ENCODE measurements at regions not wholly inside any gene's neighbourhood (a gene's known extent, or its start where the extent isn't known, plus 50 kb on each side); places are given as distances from the start of the nearest gene placed in this dataset.

GRCh38 chr1:61627365-61627764 lies 97.6 kb downstream of the TM2D1 start:
- Histone ChIP-seq H3K36me3 (ENCODE audit: insufficient read depth, low read depth, low read length) (no peaks in the 10 kb centered on the region), H3K9me3 (ENCODE audit: insufficient read depth, low read depth, low read length) (no peaks in the 10 kb centered on the region), H3K4me3 (ENCODE audit: low read length) (no peak overlapping the region), H3K27me3 (ENCODE audit: insufficient read depth, low read length) (no peaks in the 10 kb centered on the region), H3K9ac (ENCODE audit: low read depth, low read length) (no peak overlapping the region), H3K4me1 (ENCODE audit: insufficient read depth, low read length) (no peaks in the 10 kb centered on the region), H3K27ac (ENCODE audit: low read length) (no peak overlapping the region)

- Histone ChIP-seq H3K4me1 (ENCODE audit: insufficient read depth, low read length) (no peaks in the 10 kb centered on the region), H3K27ac (ENCODE audit: low read length) (no peak overlapping the region), H3K27me3 (ENCODE audit: insufficient read depth, low read length) (no peaks in the 10 kb centered on the region), H3K9me3 (ENCODE audit: insufficient read depth, low read depth, low read length) (no peaks in the 10 kb centered on the region), H3K4me3 (ENCODE audit: low read length) (no peak overlapping the region), H3K36me3 (ENCODE audit: insufficient read depth, low read depth, low read length) (no peaks in the 10 kb centered on the region), H3K9ac (ENCODE audit: low read depth, low read length) (no peak overlapping the region)
Measured at GRCh38 chr1:61626816-61627215, 98.1 kb downstream of the TM2D1 start.

GRCh38 chr1:61623852-61624251 lies 101.1 kb downstream of the TM2D1 start:
- Histone ChIP-seq H3K27me3 (ENCODE audit: insufficient read depth, low read length) (no peaks in the 10 kb centered on the region), H3K9me3 (ENCODE audit: insufficient read depth, low read depth, low read length) (no peaks in the 10 kb centered on the region), H3K4me3 (ENCODE audit: low read length) (no peak overlapping the region)

GRCh38 chr1:61620536-61620935 lies 104.4 kb downstream of the TM2D1 start:
- H3K27me3 ChIP-seq (ENCODE audit: insufficient read depth, low read length): no peaks in the 10 kb centered on the region
- no peak overlapping the region for H3K9ac ChIP-seq (ENCODE audit: low read depth, low read length)
- H3K4me1 ChIP-seq (ENCODE audit: insufficient read depth, low read length): peaks cover 4% of the 10 kb centered on the region; the same call in 1 of the 2 replicates
- no peak overlapping the region for H3K4me3 ChIP-seq (ENCODE audit: low read length)
- H3K27ac ChIP-seq (ENCODE audit: low read length): no peak overlapping the region
- H3K36me3 ChIP-seq (ENCODE audit: insufficient read depth, low read depth, low read length): no peaks in the 10 kb centered on the region
- H3K9me3 ChIP-seq (ENCODE audit: insufficient read depth, low read depth, low read length): no peaks in the 10 kb centered on the region

More at GRCh38 chr1:61623852-61624251, 101.1 kb downstream of the TM2D1 start:
- Histone ChIP-seq H3K27ac (ENCODE audit: low read length) (no peak overlapping the region), H3K36me3 (ENCODE audit: insufficient read depth, low read depth, low read length) (no peaks in the 10 kb centered on the region), H3K9ac (ENCODE audit: low read depth, low read length) (no peak overlapping the region), H3K4me1 (ENCODE audit: insufficient read depth, low read length) (no peaks in the 10 kb centered on the region)

GRCh38 chr1:61618755-61619154 lies 106.2 kb downstream of the TM2D1 start:
- no peaks in the 10 kb centered on the region for H3K36me3 ChIP-seq (ENCODE audit: insufficient read depth, low read depth, low read length)
- H3K27ac ChIP-seq (ENCODE audit: low read length): no peak overlapping the region

GRCh38 chr1:61618193-61618592 lies 106.7 kb downstream of the TM2D1 start:
- peaks cover 4% of the 10 kb centered on the region; the same call in 1 of the 2 replicates for H3K4me1 ChIP-seq (ENCODE audit: insufficient read depth, low read length)
- no peak overlapping the region for H3K27ac ChIP-seq (ENCODE audit: low read length)
- H3K36me3 ChIP-seq (ENCODE audit: insufficient read depth, low read depth, low read length): no peaks in the 10 kb centered on the region
- H3K9me3 ChIP-seq (ENCODE audit: insufficient read depth, low read depth, low read length): no peaks in the 10 kb centered on the region
- no peaks in the 10 kb centered on the region for H3K27me3 ChIP-seq (ENCODE audit: insufficient read depth, low read length)
- H3K4me3 ChIP-seq (ENCODE audit: low read length): no peak overlapping the region
- H3K9ac ChIP-seq (ENCODE audit: low read depth, low read length): no peak overlapping the region

More at GRCh38 chr1:61618755-61619154, 106.2 kb downstream of the TM2D1 start:
- Histone ChIP-seq H3K4me1 (ENCODE audit: insufficient read depth, low read length) (peaks cover 4% of the 10 kb centered on the region; the same call in 1 of the 2 replicates), H3K9ac (ENCODE audit: low read depth, low read length) (no peak overlapping the region), H3K27me3 (ENCODE audit: insufficient read depth, low read length) (no peaks in the 10 kb centered on the region), H3K9me3 (ENCODE audit: insufficient read depth, low read depth, low read length) (no peaks in the 10 kb centered on the region), H3K4me3 (ENCODE audit: low read length) (no peak overlapping the region)

- H3K4me1 ChIP-seq (ENCODE audit: insufficient read depth, low read length): peaks cover 4% of the 10 kb centered on the region; the same call in 1 of the 2 replicates
- H3K27ac ChIP-seq (ENCODE audit: low read length): no peak overlapping the region
- no peaks in the 10 kb centered on the region for H3K9me3 ChIP-seq (ENCODE audit: insufficient read depth, low read depth, low read length)
- H3K9ac ChIP-seq (ENCODE audit: low read depth, low read length): no peak overlapping the region
- no peak overlapping the region for H3K4me3 ChIP-seq (ENCODE audit: low read length)
- H3K27me3 ChIP-seq (ENCODE audit: insufficient read depth, low read length): no peaks in the 10 kb centered on the region
- H3K36me3 ChIP-seq (ENCODE audit: insufficient read depth, low read depth, low read length): no peaks in the 10 kb centered on the region
Measured at GRCh38 chr1:61616830-61617229, 108.1 kb downstream of the TM2D1 start.

GRCh38 chr1:61612602-61613001 lies 112.3 kb downstream of the TM2D1 start:
- H3K9ac ChIP-seq (ENCODE audit: low read depth, low read length): no peak overlapping the region
- H3K27ac ChIP-seq (ENCODE audit: low read length): no peak overlapping the region
- no peak overlapping the region for H3K4me3 ChIP-seq (ENCODE audit: low read length)
- no peaks in the 10 kb centered on the region for H3K36me3 ChIP-seq (ENCODE audit: insufficient read depth, low read depth, low read length)
- H3K27me3 ChIP-seq (ENCODE audit: insufficient read depth, low read length): no peaks in the 10 kb centered on the region
- no peaks in the 10 kb centered on the region for H3K4me1 ChIP-seq (ENCODE audit: insufficient read depth, low read length)
- H3K9me3 ChIP-seq (ENCODE audit: insufficient read depth, low read depth, low read length): no peaks in the 10 kb centered on the region

GRCh38 chr1:61609040-61609439 lies 115.9 kb downstream of the TM2D1 start:
- H3K9ac ChIP-seq (ENCODE audit: low read depth, low read length): no peak overlapping the region
- H3K9me3 ChIP-seq (ENCODE audit: insufficient read depth, low read depth, low read length): no peaks in the 10 kb centered on the region
- peaks cover 5% of the 10 kb centered on the region; the same call in 1 of the 2 replicates for H3K4me1 ChIP-seq (ENCODE audit: insufficient read depth, low read length)
- no peak overlapping the region for H3K27ac ChIP-seq (ENCODE audit: low read length)
- H3K4me3 ChIP-seq (ENCODE audit: low read length): no peak overlapping the region
- H3K36me3 ChIP-seq (ENCODE audit: insufficient read depth, low read depth, low read length): no peaks in the 10 kb centered on the region
- H3K27me3 ChIP-seq (ENCODE audit: insufficient read depth, low read length): no peaks in the 10 kb centered on the region

GRCh38 chr1:61607448-61607847 lies 117.5 kb downstream of the TM2D1 start:
- Histone ChIP-seq H3K4me1 (ENCODE audit: insufficient read depth, low read length) (peaks cover 5% of the 10 kb centered on the region; the same call in 1 of the 2 replicates), H3K9ac (ENCODE audit: low read depth, low read length) (no peak overlapping the region), H3K27ac (ENCODE audit: low read length) (no peak overlapping the region), H3K9me3 (ENCODE audit: insufficient read depth, low read depth, low read length) (no peaks in the 10 kb centered on the region), H3K4me3 (ENCODE audit: low read length) (no peak overlapping the region), H3K36me3 (ENCODE audit: insufficient read depth, low read depth, low read length) (no peaks in the 10 kb centered on the region), H3K27me3 (ENCODE audit: insufficient read depth, low read length) (no peaks in the 10 kb centered on the region)

GRCh38 chr1:61606448-61607312 lies 118.3 kb downstream of the TM2D1 start:
- Histone ChIP-seq H3K4me1 (ENCODE audit: insufficient read depth, low read length) (peaks cover 5% of the 10 kb centered on the region; the same call in 1 of the 2 replicates), H3K9me3 (ENCODE audit: insufficient read depth, low read depth, low read length) (no peaks in the 10 kb centered on the region), H3K9ac (ENCODE audit: low read depth, low read length) (no peak overlapping the region), H3K27me3 (ENCODE audit: insufficient read depth, low read length) (no peaks in the 10 kb centered on the region), H3K27ac (ENCODE audit: low read length) (no peak overlapping the region), H3K4me3 (ENCODE audit: low read length) (no peak overlapping the region), H3K36me3 (ENCODE audit: insufficient read depth, low read depth, low read length) (no peaks in the 10 kb centered on the region)

Data from iPS-20b (cell line).